Ascending aorta (tissue), 2 donors: ENCODE measurements at regions not wholly inside any gene's neighbourhood (a gene's known extent, or its start where the extent isn't known, plus 50 kb on each side); places are given as distances from the start of the nearest gene placed in this dataset.

Experiments used
- DNase-seq, 2 donors: peaks; one replicate each; pipeline ENCODE4 v3.0.0-alpha.2; 2019; ENCODE audit warnings: low spot score in 2 of 2
- H3K27ac ChIP-seq, 2 donors: fragments of 200-600 bp; sonication (generic); one replicate each; pipeline ENCODE4 v1.5.1; 2016 to 2017; ENCODE audit warnings: mild to moderate bottlenecking in 1 of 2
- H3K27me3 ChIP-seq: fragments of 200-600 bp; sonication (generic); one replicate; pipeline ENCODE4 v1.5.1; 2017
- H3K36me3 ChIP-seq, 2 donors: fragments of 200-600 bp; sonication (generic); one replicate each; pipeline ENCODE4 v1.5.1; 2016
- H3K4me1 ChIP-seq, 2 donors: fragments of 200-600 bp; sonication (generic); one replicate each; pipeline ENCODE4 v1.5.1; 2016 to 2017; ENCODE audit warnings: mild to moderate bottlenecking in 1 of 2
- H3K4me3 ChIP-seq, 2 donors: fragments of 200-600 bp; sonication (generic); one replicate each; pipeline ENCODE4 v1.5.1; 2016 to 2017; ENCODE audit warnings: mild to moderate bottlenecking in 1 of 2
- H3K9me3 ChIP-seq, 2 donors: fragments of 200-600 bp; sonication (generic); one replicate each; pipeline ENCODE4 v1.5.1; 2016
- CTCF ChIP-seq, 3 experiments: fragments of 200-600 bp in 2 of 3; fragments of 450-650 bp in 1 of 3; sonication (generic) in 2 of 3; IDR thresholded peaks; one replicate each; pipeline ENCODE4 v1.5.1; 2016 to 2019; ENCODE audit warnings: antibody characterized with exemption in 3 of 3, mild to moderate bottlenecking in 1 of 3, moderate library complexity in 1 of 3
- intact Hi-C: fragments of 100-400 bp; cut with DNase I; formaldehyde crosslinking; loops from one replicate; pipeline ENCODE4 v1.15.1; 2023

GRCh38 chr10:123588386-123588914, 77.7 kb upstream of the GPR26 start:
- Histone ChIP-seq H3K9me3 (peaks cover 0 to 8% of the 10 kb centered on the region in 2 donors), H3K4me3 (no peak overlapping the region), H3K4me1 (peaks cover 3 to 5% of the 10 kb centered on the region in 2 donors), H3K27ac (no peak overlapping the region), H3K36me3 (no peaks in the 10 kb centered on the region), H3K27me3 (no peaks in the 10 kb centered on the region)
- intact Hi-C loops, result loop anchor here (10.0 kb wide), 2 partner anchors 696 to 796 kb away; no protein-coding TSS in a partner anchor
- TF ChIP-seq CTCF (IDR thresholded peaks at IDR 0.05), result no peak
- no peak for DNase-seq

- intact Hi-C loops, result no loop called here
- no peak for DNase-seq
- Histone ChIP-seq H3K36me3 (no peaks in the 10 kb centered on the region), H3K4me1 (no peaks in the 10 kb centered on the region), H3K27ac (no peak overlapping the region), H3K27me3 (no peaks in the 10 kb centered on the region), H3K9me3 (peaks cover 0 to 8% of the 10 kb centered on the region in 2 donors), H3K4me3 (no peak overlapping the region)
- TF ChIP-seq CTCF (IDR thresholded peaks at IDR 0.05), result no peak
Measured at GRCh38 chr10:123595661-123596060, 70.5 kb upstream of the GPR26 start.

- Histone ChIP-seq H3K4me1 (no peaks in the 10 kb centered on the region), H3K27ac (no peak overlapping the region), H3K4me3 (no peak overlapping the region), H3K27me3 (no peaks in the 10 kb centered on the region), H3K36me3 (no peaks in the 10 kb centered on the region), H3K9me3 (peaks cover 0 to 16% of the 10 kb centered on the region in 2 donors)
- no peak for TF ChIP-seq CTCF (IDR thresholded peaks at IDR 0.05)
- DNase-seq, result no peak
- intact Hi-C loops, result no loop called here
Measured at GRCh38 chr10:123597676-123598075, 68.5 kb upstream of the GPR26 start.

GRCh38 chr10:123599366-123599849, 66.7 kb upstream of the GPR26 start:
- intact Hi-C loops, result no loop called here
- Histone ChIP-seq H3K36me3 (no peaks in the 10 kb centered on the region), H3K27ac (no peak overlapping the region), H3K9me3 (peaks cover 0 to 12% of the 10 kb centered on the region in 2 donors), H3K27me3 (no peaks in the 10 kb centered on the region), H3K4me1 (no peaks in the 10 kb centered on the region), H3K4me3 (no peak overlapping the region)
- no peak for DNase-seq
- TF ChIP-seq CTCF (IDR thresholded peaks at IDR 0.05), result no peak

GRCh38 chr10:123600177-123600576, 66.0 kb upstream of the GPR26 start:
- Histone ChIP-seq H3K9me3 (peaks cover 0 to 12% of the 10 kb centered on the region in 2 donors), H3K4me3 (no peak overlapping the region), H3K27ac (no peak overlapping the region), H3K27me3 (no peaks in the 10 kb centered on the region), H3K4me1 (no peaks in the 10 kb centered on the region), H3K36me3 (no peaks in the 10 kb centered on the region)
- intact Hi-C loops, result no loop called here
- TF ChIP-seq CTCF (IDR thresholded peaks at IDR 0.05), result no peak
- DNase-seq, result no peak

GRCh38 chr10:123603130-123603529, 63.0 kb upstream of the GPR26 start:
- intact Hi-C loops, result no loop called here

More at GRCh38 chr10:123603130-123603529, 63.0 kb upstream of the GPR26 start:
- TF ChIP-seq CTCF (IDR thresholded peaks at IDR 0.05), result no peak
- Histone ChIP-seq H3K27ac (no peak overlapping the region), H3K36me3 (no peaks in the 10 kb centered on the region), H3K9me3 (peaks cover 0 to 12% of the 10 kb centered on the region in 2 donors), H3K27me3 (no peaks in the 10 kb centered on the region), H3K4me1 (no peaks in the 10 kb centered on the region), H3K4me3 (no peak overlapping the region)
- no peak for DNase-seq
